Stimulated activated naive CD8-positive, alpha-beta T cell treated with anti-CD3 and anti-CD28 coated beads, Interleukin-15, amount 100 ng/mL, for 72 hours (primary cell): ENCODE measurements at regions not wholly inside any gene's neighbourhood (a gene's known extent, or its start where the extent isn't known, plus 50 kb on each side); places are given as distances from the start of the nearest gene placed in this dataset.
"Not testable (repeated sequence)": the region's sequence is repeated elsewhere in the genome, so short reads cannot be mapped to it uniquely, and the experiment has no call there.

ENCODE experiments used
- ATAC-seq: fragments of 150-1000 bp; cut with Tn5 transposase; 2 replicates; pipeline ENCODE4 v1.10.0; 2021; ENCODE audit warnings: mild to moderate bottlenecking, moderate library complexity
- DNase-seq, 2 donors: peaks; one replicate each; pipeline ENCODE4 v3.0.0; 2021 to 2022
- H3K27ac Mint-ChIP-seq, 2 donors: one replicate each; pipeline ENCODE4 v1.8.0; 2022; ENCODE audit warnings: mild to moderate bottlenecking in 2 of 2, mixed read lengths in 2 of 2, moderate library complexity in 2 of 2
- H3K27me3 Mint-ChIP-seq: one replicate; pipeline ENCODE4 v1.8.0; 2022; ENCODE audit warnings: mixed read lengths
- H3K4me1 Mint-ChIP-seq: one replicate; pipeline ENCODE4 v1.8.0; 2022; ENCODE audit warnings: mild to moderate bottlenecking, mixed read lengths
- H3K4me3 Mint-ChIP-seq, 2 donors: one replicate each; pipeline ENCODE4 v1.8.0; 2022; ENCODE audit warnings: mild to moderate bottlenecking in 2 of 2, mixed read lengths in 2 of 2, moderate library complexity in 1 of 2
- H3K9me3 Mint-ChIP-seq, 2 donors: one replicate each; pipeline ENCODE4 v1.8.0; 2022; ENCODE audit warnings: mixed read lengths in 2 of 2

GRCh38 chr22:22697377-22698117 lies 53.1 kb downstream of the GGTLC2 start:
- H3K27me3 Mint-ChIP-seq = no peaks in the 10 kb centered on the region
- H3K4me1 Mint-ChIP-seq = no peaks in the 10 kb centered on the region
- ATAC-seq = no peak
- no peak overlapping the region for H3K27ac Mint-ChIP-seq
- no peak overlapping the region for H3K4me3 Mint-ChIP-seq
- H3K9me3 Mint-ChIP-seq = no peaks in the 10 kb centered on the region
- no peak for DNase-seq

GRCh38 chr22:22698263-22698750 lies 53.9 kb downstream of the GGTLC2 start:
- H3K27me3 Mint-ChIP-seq = no peaks in the 10 kb centered on the region
- H3K4me1 Mint-ChIP-seq = no peaks in the 10 kb centered on the region
- H3K9me3 Mint-ChIP-seq = no peaks in the 10 kb centered on the region
- DNase-seq (no peak), ATAC-seq (no peak)
- H3K4me3 Mint-ChIP-seq = no peak overlapping the region
- H3K27ac Mint-ChIP-seq = no peak overlapping the region

GRCh38 chr22:22700631-22701030 lies 56.2 kb downstream of the GGTLC2 start:
- Mint-ChIP-seq H3K27ac (no peak overlapping the region), H3K4me3 (no peak overlapping the region), H3K27me3 (no peaks in the 10 kb centered on the region), H3K4me1 (no peaks in the 10 kb centered on the region), H3K9me3 (no peaks in the 10 kb centered on the region)
- ATAC-seq (no peak), DNase-seq (no peak)

- H3K27me3 Mint-ChIP-seq, H3K4me3 Mint-ChIP-seq, H3K27ac Mint-ChIP-seq, H3K9me3 Mint-ChIP-seq, DNase-seq, ATAC-seq, H3K4me1 Mint-ChIP-seq: not testable (repeated sequence)
Measured at GRCh38 chr22:22701557-22701956, 57.1 kb downstream of the GGTLC2 start.

GRCh38 chr22:22702237-22703202 lies 58.1 kb downstream of the GGTLC2 start:
- ATAC-seq (no peak), DNase-seq (no peak)
- Mint-ChIP-seq H3K4me3 (no peak overlapping the region), H3K27me3 (no peaks in the 10 kb centered on the region), H3K9me3 (no peaks in the 10 kb centered on the region), H3K27ac (peak overlapping the region in 1 of 2 donors; percentile 87), H3K4me1 (no peaks in the 10 kb centered on the region)

GRCh38 chr22:22703203-22703570 lies 58.8 kb downstream of the GGTLC2 start:
- H3K27ac Mint-ChIP-seq = no peak overlapping the region
- H3K27me3 Mint-ChIP-seq = no peaks in the 10 kb centered on the region
- ATAC-seq (no peak), DNase-seq (no peak)
- H3K4me1 Mint-ChIP-seq = no peaks in the 10 kb centered on the region
- H3K9me3 Mint-ChIP-seq = no peaks in the 10 kb centered on the region
- H3K4me3 Mint-ChIP-seq = no peak overlapping the region

- Mint-ChIP-seq H3K27me3 (no peaks in the 10 kb centered on the region), H3K4me3 (no peak overlapping the region), H3K4me1 (no peaks in the 10 kb centered on the region), H3K9me3 (no peaks in the 10 kb centered on the region), H3K27ac (no peak overlapping the region)
- ATAC-seq (no peak), DNase-seq (no peak)
Measured at GRCh38 chr22:22703715-22704114, 59.3 kb downstream of the GGTLC2 start.

GRCh38 chr22:22704156-22704946 lies 59.9 kb downstream of the GGTLC2 start:
- H3K27ac Mint-ChIP-seq = no peak overlapping the region
- H3K4me3 Mint-ChIP-seq = no peak overlapping the region

GRCh38 chr22:22705328-22706100 lies 61.1 kb downstream of the GGTLC2 start:
- no peaks in the 10 kb centered on the region for H3K9me3 Mint-ChIP-seq
- H3K4me3 Mint-ChIP-seq = no peak overlapping the region
- no peaks in the 10 kb centered on the region for H3K4me1 Mint-ChIP-seq
- ATAC-seq (no peak), DNase-seq (no peak)
- no peak overlapping the region for H3K27ac Mint-ChIP-seq
- no peaks in the 10 kb centered on the region for H3K27me3 Mint-ChIP-seq

More at GRCh38 chr22:22704156-22704946, 59.9 kb downstream of the GGTLC2 start:
- Mint-ChIP-seq H3K27me3 (no peaks in the 10 kb centered on the region), H3K4me1 (no peaks in the 10 kb centered on the region), H3K9me3 (no peaks in the 10 kb centered on the region)
- ATAC-seq = no peak
- no peak for DNase-seq

GRCh38 chr22:22706253-22706915 lies 62.0 kb downstream of the GGTLC2 start:
- no peak for DNase-seq
- Mint-ChIP-seq H3K4me3 (no peak overlapping the region), H3K27ac (no peak overlapping the region), H3K4me1 (no peaks in the 10 kb centered on the region), H3K27me3 (no peaks in the 10 kb centered on the region), H3K9me3 (no peaks in the 10 kb centered on the region)
- ATAC-seq = no peak

- H3K27ac Mint-ChIP-seq = peak overlapping the region in 1 of 2 donors; percentile 87
- ATAC-seq (no peak), DNase-seq (no peak)
- no peaks in the 10 kb centered on the region for H3K9me3 Mint-ChIP-seq
- no peaks in the 10 kb centered on the region for H3K27me3 Mint-ChIP-seq
- no peaks in the 10 kb centered on the region for H3K4me1 Mint-ChIP-seq
- no peak overlapping the region for H3K4me3 Mint-ChIP-seq
Measured at GRCh38 chr22:22709719-22710445, 65.5 kb downstream of the GGTLC2 start.

- no peaks in the 10 kb centered on the region for H3K9me3 Mint-ChIP-seq
- peak; percentile 67 to 71 for DNase-seq
- H3K4me3 Mint-ChIP-seq = no peak overlapping the region
- H3K27me3 Mint-ChIP-seq = no peaks in the 10 kb centered on the region
- peak overlapping the region; percentile 38 to 87 for H3K27ac Mint-ChIP-seq
- no peaks in the 10 kb centered on the region for H3K4me1 Mint-ChIP-seq
- ATAC-seq = peak; percentile 74
Measured at GRCh38 chr22:22710719-22711531, 66.5 kb downstream of the GGTLC2 start.

GRCh38 chr22:22711532-22711913 lies 67.1 kb downstream of the GGTLC2 start:
- ATAC-seq = no peak
- H3K4me1 Mint-ChIP-seq = no peaks in the 10 kb centered on the region
- peak overlapping the region; percentile 38 to 51 for H3K27ac Mint-ChIP-seq
- H3K9me3 Mint-ChIP-seq = no peaks in the 10 kb centered on the region
- no peak for DNase-seq
- no peak overlapping the region for H3K4me3 Mint-ChIP-seq
- no peaks in the 10 kb centered on the region for H3K27me3 Mint-ChIP-seq
